ENCODE measurements at regions not wholly inside any gene's neighbourhood (a gene's known extent, or its start where the extent isn't known, plus 50 kb on each side); places are given as distances from the start of the nearest gene placed in this dataset.

DNA sequence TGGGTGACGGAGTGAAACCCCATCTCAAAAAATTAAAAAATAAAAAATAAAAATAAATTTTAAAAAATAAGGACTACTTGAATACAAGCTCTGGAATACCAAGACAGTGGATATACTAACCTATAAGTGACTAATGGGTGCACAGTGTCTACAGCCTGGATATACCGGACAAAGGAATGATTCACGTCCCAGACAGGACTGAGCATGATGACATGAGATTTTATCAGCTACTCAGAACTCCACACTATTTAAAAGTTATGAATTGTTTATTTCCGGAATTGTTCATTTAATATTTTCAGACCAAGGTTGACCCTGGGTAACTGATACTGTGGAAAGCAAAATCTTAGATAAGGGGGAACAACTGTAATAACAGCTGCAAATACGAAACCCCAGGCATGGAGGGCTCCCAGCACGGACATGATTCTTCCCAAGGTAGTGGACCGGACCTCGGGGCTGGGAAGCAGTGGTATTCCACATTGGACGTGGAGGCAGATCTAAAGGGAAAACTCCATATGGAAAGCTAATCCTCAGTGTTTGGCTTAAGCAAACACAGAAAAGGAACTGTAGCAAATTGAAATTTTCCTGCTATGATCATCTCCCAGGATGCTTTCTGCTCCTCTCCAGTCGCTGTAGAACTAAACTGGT is 102.6 kb upstream of the TSHZ3 start:
- no peak for TF ChIP-seq CHD4 (IDR thresholded peaks at IDR 0.05; ENCODE audit: borderline replicate concordance, low read length)
- TF ChIP-seq KLF11 (CRISPR knock-in tag; IDR thresholded peaks at IDR 0.05): no peak
- Histone ChIP-seq H4K20me1 (ENCODE audit: insufficient read depth, low read length) (no peaks in the 10 kb centered on the region), H3K36me3 (replicated peaks in 1 of 2; ENCODE audit: control insufficient read depth in 1 of 2, insufficient read depth in 2 of 2, low read length in 2 of 2) (no peaks in the 10 kb centered on the region), H3K9me3 (ENCODE audit: low read length) (peaks cover 45% of the 10 kb centered on the region), H3K4me1 (ENCODE audit: insufficient read depth, low read length) (no peaks in the 10 kb centered on the region), H3K27me3 (ENCODE audit: control insufficient read depth in 1 of 2, insufficient read depth in 2 of 2, low read length in 2 of 2) (no peaks in the 10 kb centered on the region), H3K79me2 (ENCODE audit: insufficient read depth, low read length) (no peaks in the 10 kb centered on the region), H3K9ac (ENCODE audit: insufficient read depth, low read depth, low read length) (no peak overlapping the region), H2AFZ (ENCODE audit: low read length) (no peak overlapping the region), H3K27ac (ENCODE audit: extremely low read length, insufficient read depth, low read length) (no peak overlapping the region), H3K4me3 (replicated peaks in 1 of 3; ENCODE audit: insufficient read depth in 1 of 3, low read depth in 2 of 3, low read length in 3 of 3) (no peak overlapping the region), H3K4me2 (ENCODE audit: low read depth, low read length) (no peak overlapping the region)
- ChIA-PET CTCF (ENCODE audit: low intra/inter-chr PET ratio, low total read pairs) (no interaction called here), POLR2A (no interaction called here)
- in situ Hi-C loops (cut with HindIII; ENCODE audit: extremely low pct_ligation_motif_present, low pct_unique_long_range_greater_than_20kb) (no loop called here), intact Hi-C loops (cut with micrococcal nuclease; ENCODE audit: unreplicated experiment) (no loop called here)
- ATAC-seq (no peak), FAIRE-seq (no peak), DNase-seq (ENCODE audit: low spot score) (no peak)
- no TSS peak for BruUV-seq (replicated peaks)
- 28% methylated on average over 10 of the region's 10 CpGs for WGBS (ENCODE audit: low lambda C conversion rate)

- ChIA-PET CTCF (ENCODE audit: low intra/inter-chr PET ratio, low total read pairs) (no interaction called here), POLR2A (no interaction called here)
- Histone ChIP-seq H3K4me3 (replicated peaks in 1 of 3; ENCODE audit: insufficient read depth in 1 of 3, low read depth in 2 of 3, low read length in 3 of 3) (no peak overlapping the region), H2AFZ (ENCODE audit: low read length) (no peak overlapping the region), H3K4me1 (ENCODE audit: insufficient read depth, low read length) (no peaks in the 10 kb centered on the region), H3K27ac (ENCODE audit: extremely low read length, insufficient read depth, low read length) (no peak overlapping the region), H3K9me3 (ENCODE audit: low read length) (peaks cover 16% of the 10 kb centered on the region; the same call in 1 of the 2 replicates), H3K79me2 (ENCODE audit: insufficient read depth, low read length) (no peaks in the 10 kb centered on the region), H4K20me1 (ENCODE audit: insufficient read depth, low read length) (no peaks in the 10 kb centered on the region), H3K4me2 (ENCODE audit: low read depth, low read length) (no peak overlapping the region), H3K9ac (ENCODE audit: insufficient read depth, low read depth, low read length) (no peak overlapping the region), H3K27me3 (ENCODE audit: control insufficient read depth in 1 of 2, insufficient read depth in 2 of 2, low read length in 2 of 2) (no peaks in the 10 kb centered on the region), H3K36me3 (replicated peaks in 1 of 2; ENCODE audit: control insufficient read depth in 1 of 2, insufficient read depth in 2 of 2, low read length in 2 of 2) (no peaks in the 10 kb centered on the region)
- BruUV-seq (replicated peaks): no TSS peak
- ATAC-seq (no peak), FAIRE-seq (no peak), DNase-seq (ENCODE audit: low spot score) (no peak)
- 33% methylated on average over 3 of the region's 3 CpGs for WGBS (ENCODE audit: low lambda C conversion rate)
- in situ Hi-C loops (cut with HindIII; ENCODE audit: extremely low pct_ligation_motif_present, low pct_unique_long_range_greater_than_20kb): no loop called here
- intact Hi-C loops (cut with micrococcal nuclease; ENCODE audit: unreplicated experiment): no loop called here
- TF ChIP-seq BCL6 (CRISPR knock-in tag; IDR thresholded peaks at IDR 0.05): no peak
- TF ChIP-seq ZFP1 (CRISPR knock-in tag; IDR thresholded peaks at IDR 0.05): no peak
- no peak for TF ChIP-seq HMG20B (CRISPR knock-in tag; conservative IDR thresholded peaks at IDR 0.05)
- TF ChIP-seq MTF1 (CRISPR knock-in tag; IDR thresholded peaks at IDR 0.05): no peak
- TF ChIP-seq, protein P1, sequence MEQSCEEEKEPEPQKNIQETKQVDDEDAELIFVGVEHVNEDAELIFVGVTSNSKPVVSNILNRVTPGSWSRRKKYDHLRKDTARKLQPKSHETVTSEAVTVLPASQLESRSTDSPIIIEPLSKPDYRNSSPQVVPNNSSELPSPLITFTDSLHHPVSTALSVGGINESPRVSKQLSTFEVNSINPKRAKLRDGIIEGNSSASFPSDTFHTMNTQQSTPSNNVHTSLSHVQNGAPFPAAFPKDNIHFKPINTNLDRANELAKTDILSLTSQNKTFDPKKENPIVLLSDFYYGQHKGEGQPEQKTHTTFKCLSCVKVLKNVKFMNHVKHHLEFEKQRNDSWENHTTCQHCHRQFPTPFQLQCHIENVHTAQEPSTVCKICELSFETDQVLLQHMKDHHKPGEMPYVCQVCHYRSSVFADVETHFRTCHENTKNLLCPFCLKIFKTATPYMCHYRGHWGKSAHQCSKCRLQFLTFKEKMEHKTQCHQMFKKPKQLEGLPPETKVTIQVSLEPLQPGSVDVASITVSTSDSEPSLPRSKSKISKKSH (CRISPR knock-in tag; IDR thresholded peaks at IDR 0.05; ENCODE audit: borderline replicate concordance): no peak
- TF ChIP-seq, protein P2, sequence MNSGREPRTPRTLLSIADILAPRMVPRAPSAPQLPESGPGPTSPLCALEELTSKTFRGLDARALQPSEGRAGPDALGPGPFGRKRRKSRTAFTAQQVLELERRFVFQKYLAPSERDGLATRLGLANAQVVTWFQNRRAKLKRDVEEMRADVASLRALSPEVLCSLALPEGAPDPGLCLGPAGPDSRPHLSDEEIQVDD (CRISPR knock-in tag; IDR thresholded peaks at IDR 0.05; ENCODE audit: borderline replicate concordance): no peak
- no peak for TF ChIP-seq RELA (CRISPR knock-in tag; IDR thresholded peaks at IDR 0.05)
- TF ChIP-seq, protein P3, sequence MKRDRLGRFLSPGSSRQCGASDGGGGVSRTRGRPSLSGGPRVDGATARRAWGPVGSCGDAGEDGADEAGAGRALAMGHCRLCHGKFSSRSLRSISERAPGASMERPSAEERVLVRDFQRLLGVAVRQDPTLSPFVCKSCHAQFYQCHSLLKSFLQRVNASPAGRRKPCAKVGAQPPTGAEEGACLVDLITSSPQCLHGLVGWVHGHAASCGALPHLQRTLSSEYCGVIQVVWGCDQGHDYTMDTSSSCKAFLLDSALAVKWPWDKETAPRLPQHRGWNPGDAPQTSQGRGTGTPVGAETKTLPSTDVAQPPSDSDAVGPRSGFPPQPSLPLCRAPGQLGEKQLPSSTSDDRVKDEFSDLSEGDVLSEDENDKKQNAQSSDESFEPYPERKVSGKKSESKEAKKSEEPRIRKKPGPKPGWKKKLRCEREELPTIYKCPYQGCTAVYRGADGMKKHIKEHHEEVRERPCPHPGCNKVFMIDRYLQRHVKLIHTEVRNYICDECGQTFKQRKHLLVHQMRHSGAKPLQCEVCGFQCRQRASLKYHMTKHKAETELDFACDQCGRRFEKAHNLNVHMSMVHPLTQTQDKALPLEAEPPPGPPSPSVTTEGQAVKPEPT (CRISPR knock-in tag; IDR thresholded peaks at IDR 0.05; ENCODE audit: low read depth): no peak
These were observed 110.2 kb upstream of the TSHZ3 start for GRCh38 chr19:31459430-31459829.

Measured in HepG2 (cell line).